Common myeloid progenitor, CD34-positive (primary cell): ENCODE measurements at regions not wholly inside any gene's neighbourhood (a gene's known extent, or its start where the extent isn't known, plus 50 kb on each side); places are given as distances from the start of the nearest gene placed in this dataset.

Experiments
- CTCF ChIA-PET: fragments of 350-600 bp; sonication (Branson Sonifier 250); formaldehyde crosslinking; loops from one replicate; lab custom pipeline; 2021; ENCODE audit warnings: antibody characterized with exemption; lab: Charles Lee
- POLR2A ChIA-PET: fragments of 350-600 bp; sonication (Branson Sonifier 250); formaldehyde crosslinking; loops from one replicate; lab custom pipeline; 2021; ENCODE audit warnings: antibody characterized with exemption; lab: Charles Lee
- DNase-seq, 3 donors: peaks; one replicate each; pipeline versions ENCODE4 v3.0.0 to v3.0.0-alpha.2; 2013
- H3K27ac ChIP-seq, 2 experiments: 1 replicate in 1 of 2; 2 replicates in 1 of 2; pipeline ENCODE4 v1.7.0; 2013; ENCODE audit warnings: inconsistent platforms in 2 of 2, low read length in 2 of 2, mild to moderate bottlenecking in 2 of 2, low read depth in 1 of 2, moderate library complexity in 1 of 2; ENCODE audit not compliant: severe bottlenecking in 2 of 2, insufficient read depth in 1 of 2, poor library complexity in 1 of 2
- H3K27me3 ChIP-seq, 5 experiments: replicated peaks in 2 of 5; 1 replicate in 3 of 5; 2 replicates in 2 of 5; pipeline versions ENCODE4 v1.6.1 to v1.7.0; 2013; ENCODE audit warnings: low read length in 4 of 5, mild to moderate bottlenecking in 2 of 5, moderate library complexity in 2 of 5, inconsistent platforms in 1 of 5; ENCODE audit not compliant: insufficient read depth in 5 of 5, control insufficient read depth in 4 of 5
- H3K36me3 ChIP-seq, 4 experiments: 1 replicate in 2 of 4; 2 replicates in 2 of 4; pipeline versions ENCODE4 v1.6.1 to v1.7.0; 2013; ENCODE audit warnings: low read length in 3 of 4, control low read depth in 1 of 4, mild to moderate bottlenecking in 1 of 4; ENCODE audit not compliant: control insufficient read depth in 4 of 4, insufficient read depth in 4 of 4
- H3K4me1 ChIP-seq, 4 experiments: 1 replicate in 3 of 4; 2 replicates in 1 of 4; pipeline versions ENCODE4 v1.6.1 to v1.7.1; 2013; ENCODE audit warnings: low read length in 3 of 4, mild to moderate bottlenecking in 3 of 4, control low read depth in 1 of 4, inconsistent platforms in 1 of 4, moderate library complexity in 1 of 4; ENCODE audit not compliant: control insufficient read depth in 4 of 4, insufficient read depth in 4 of 4; ENCODE audit errors: control extremely low read depth in 1 of 4
- H3K4me3 ChIP-seq, 7 experiments: 1 replicate in 4 of 7; 2 replicates in 3 of 7; pipeline versions ENCODE4 v1.5.1 to v1.7.0; 2013; ENCODE audit warnings: mild to moderate bottlenecking in 7 of 7, low read length in 6 of 7, moderate library complexity in 6 of 7, inconsistent platforms in 2 of 7, low read depth in 2 of 7, control low read depth in 1 of 7; ENCODE audit not compliant: insufficient read depth in 4 of 7, control insufficient read depth in 1 of 7; ENCODE audit errors: extremely low read depth in 1 of 7
- H3K9me3 ChIP-seq, 5 experiments: 1 replicate in 4 of 5; 2 replicates in 1 of 5; pipeline versions ENCODE4 v1.6.1 to v1.7.1; 2013; ENCODE audit warnings: low read length in 4 of 5, mild to moderate bottlenecking in 2 of 5, inconsistent platforms in 1 of 5, low read depth in 1 of 5, moderate library complexity in 1 of 5; ENCODE audit not compliant: control insufficient read depth in 4 of 5, insufficient read depth in 2 of 5; ENCODE audit errors: control extremely low read depth in 1 of 5
- WGBS: methylation state at CpG from one replicate; pipeline ENCODE4 v1.1.5; 2013; ENCODE audit not compliant: insufficient coverage; 5-methylcytosine and 5-hydroxymethylcytosine counted together

DNA sequence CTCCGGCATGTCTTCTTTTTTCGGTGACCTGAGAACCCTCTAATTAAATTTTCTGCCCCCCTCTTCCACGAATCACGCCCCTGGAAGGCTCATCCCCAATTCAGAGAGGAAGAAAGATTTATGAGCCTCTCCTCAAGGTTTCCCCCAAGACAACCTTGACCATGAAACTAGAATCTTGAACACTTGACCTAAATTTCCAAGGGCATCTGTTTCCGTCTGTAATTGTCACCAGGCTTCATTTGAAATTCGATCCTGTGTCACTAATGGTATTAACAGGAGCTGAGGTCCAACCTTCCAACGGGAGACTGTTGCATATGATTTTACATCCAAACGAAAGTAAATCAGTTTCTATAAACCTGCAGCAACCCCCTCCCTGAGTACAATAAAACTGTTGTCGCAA, 139.9 kb upstream of the ZIC3 start:
- 37% methylated on average over 7 of the region's 9 CpGs for WGBS
- DNase-seq: peak in 1 of 3 donors; percentile 4
- H3K9me3 ChIP-seq: peaks cover 0 to 9% (median 2%) of the 10 kb centered on the region in 5 experiments
- H3K27me3 ChIP-seq: peaks cover 9 to 94% (median 29%) of the 10 kb centered on the region in 5 experiments
- H3K27ac ChIP-seq: no peak overlapping the region
- no peak overlapping the region for H3K4me3 ChIP-seq
- peaks cover 0 to 17% (median 6%) of the 10 kb centered on the region in 4 experiments for H3K4me1 ChIP-seq
- no peaks in the 10 kb centered on the region for H3K36me3 ChIP-seq
- ChIA-PET POLR2A (no interaction called here), CTCF (no interaction called here)

DNA sequence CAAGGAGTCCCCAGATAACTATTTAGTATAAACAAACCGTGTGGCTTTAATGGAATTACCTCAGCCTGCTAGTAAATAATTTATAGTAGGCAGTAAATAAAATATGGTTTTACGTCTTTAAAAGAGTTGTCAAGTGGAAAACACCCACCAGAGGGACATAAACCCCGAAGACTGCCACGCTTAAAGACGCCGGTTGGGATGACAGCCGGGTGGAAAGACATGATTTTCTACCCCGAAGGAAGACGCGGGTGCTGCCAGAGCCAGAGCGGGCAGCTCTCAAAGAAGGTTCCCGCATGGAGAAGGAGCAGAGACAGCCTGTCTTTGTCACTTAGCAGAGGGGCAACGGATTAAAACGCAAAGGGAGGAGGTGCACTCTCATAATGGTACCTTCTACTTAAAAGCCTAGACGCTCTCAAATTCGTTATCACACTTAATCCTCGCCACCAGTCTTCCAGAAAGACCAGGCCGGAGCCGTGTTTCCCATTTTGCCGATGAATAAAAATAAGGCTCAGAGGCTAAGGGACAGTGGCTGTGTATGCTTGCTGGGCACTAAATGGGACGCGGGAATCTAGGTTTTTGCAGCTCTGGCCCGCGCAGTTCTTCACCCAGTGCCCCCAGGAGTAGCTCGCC, 140.5 kb upstream of the ZIC3 start:
- WGBS: 23% methylated on average over 16 of the region's 25 CpGs
- Histone ChIP-seq H3K4me3 (no peak overlapping the region), H3K9me3 (peaks cover 0 to 9% (median 2%) of the 10 kb centered on the region in 5 experiments), H3K4me1 (peaks cover 0 to 17% (median 6%) of the 10 kb centered on the region in 4 experiments), H3K36me3 (no peaks in the 10 kb centered on the region), H3K27me3 (peaks cover 9 to 94% (median 28%) of the 10 kb centered on the region in 5 experiments), H3K27ac (no peak overlapping the region)
- CTCF ChIA-PET: no interaction called here
- peak in 1 of 3 donors; percentile 25 for DNase-seq
- POLR2A ChIA-PET: no interaction called here

DNA sequence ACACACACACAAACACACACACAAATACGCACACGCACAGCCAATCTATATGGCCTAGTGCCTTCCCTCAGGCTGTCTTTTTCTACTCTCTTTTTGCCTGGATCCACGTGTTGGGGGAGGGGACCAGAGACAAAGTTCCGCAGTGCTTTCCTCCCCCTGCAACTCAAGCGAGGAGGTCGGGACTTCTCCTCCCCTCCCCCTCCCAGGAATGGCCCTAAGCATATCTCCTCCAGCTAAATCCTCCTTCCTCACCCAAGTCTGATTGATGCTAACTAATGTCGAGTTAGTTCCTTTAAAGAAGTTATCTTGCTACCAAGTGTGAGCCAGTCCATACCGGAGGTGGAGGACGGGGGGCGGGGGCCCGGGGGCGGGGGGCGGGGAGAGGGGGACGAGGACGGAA, 141.2 kb upstream of the ZIC3 start:
- no peaks in the 10 kb centered on the region for H3K36me3 ChIP-seq
- H3K27me3 ChIP-seq: peaks cover 9 to 94% (median 29%) of the 10 kb centered on the region in 5 experiments
- no peak overlapping the region for H3K4me3 ChIP-seq
- H3K9me3 ChIP-seq: peaks cover 0 to 9% (median 2%) of the 10 kb centered on the region in 5 experiments
- H3K27ac ChIP-seq: no peak overlapping the region
- no CpG with 5 or more reads among the region's 15 CpGs for WGBS
- POLR2A ChIA-PET: no interaction called here
- peaks cover 0 to 17% (median 6%) of the 10 kb centered on the region in 4 experiments for H3K4me1 ChIP-seq
- CTCF ChIA-PET: no interaction called here
- DNase-seq: no peak

DNA sequence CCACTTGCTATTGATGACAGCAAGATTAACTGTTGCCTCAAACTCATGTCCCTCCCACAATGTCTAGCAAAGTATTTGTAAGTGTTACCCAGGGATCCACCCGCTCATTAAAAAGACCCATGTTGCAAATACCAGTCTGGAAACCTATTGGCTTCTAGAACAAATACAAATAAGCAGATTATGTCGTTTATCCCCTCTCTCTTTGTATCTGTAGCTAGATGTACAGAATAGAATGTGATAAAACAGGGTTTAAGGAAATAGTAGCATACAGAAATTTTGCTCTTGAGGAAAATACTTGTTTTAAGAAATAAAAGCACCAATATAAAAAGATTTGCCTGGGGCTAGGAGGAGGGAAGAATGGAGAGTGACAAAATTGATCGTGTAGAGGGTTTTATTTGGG, 142.7 kb upstream of the ZIC3 start:
- H3K36me3 ChIP-seq: no peaks in the 10 kb centered on the region
- H3K4me1 ChIP-seq: peaks cover 0 to 9% (median 5%) of the 10 kb centered on the region in 4 experiments
- H3K4me3 ChIP-seq: no peak overlapping the region
- DNase-seq: no peak
- ChIA-PET POLR2A (no interaction called here), CTCF (no interaction called here)
- 21% methylated on average over 2 of the region's 3 CpGs for WGBS
- peaks cover 7 to 79% (median 23%) of the 10 kb centered on the region in 5 experiments for H3K27me3 ChIP-seq
- no peak overlapping the region for H3K27ac ChIP-seq
- peaks cover 0 to 5% (median 1%) of the 10 kb centered on the region in 5 experiments for H3K9me3 ChIP-seq

DNA sequence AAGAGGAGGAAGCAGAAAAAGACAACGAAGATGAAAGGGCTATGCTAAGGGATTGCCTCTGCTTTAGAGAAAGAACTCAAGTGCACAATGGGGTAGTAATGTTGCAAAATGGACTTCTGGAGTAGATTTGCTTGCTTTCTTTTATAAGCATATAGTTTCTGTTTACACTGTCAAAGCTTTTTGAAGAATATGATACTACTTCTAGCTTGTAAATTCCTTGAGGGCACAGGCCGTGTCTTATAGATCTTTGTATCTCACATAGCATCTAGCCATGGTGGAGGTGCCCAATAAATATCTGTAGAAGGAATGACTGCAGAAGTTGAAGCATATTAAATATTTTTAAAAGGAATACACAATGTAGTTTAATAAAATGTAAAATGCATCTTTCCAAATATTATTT, 147.8 kb upstream of the ZIC3 start:
- Histone ChIP-seq H3K27me3 (peaks cover 0 to 35% (median 7%) of the 10 kb centered on the region in 5 experiments), H3K4me3 (no peak overlapping the region), H3K27ac (no peak overlapping the region), H3K36me3 (no peaks in the 10 kb centered on the region), H3K9me3 (no peaks in the 10 kb centered on the region), H3K4me1 (no peaks in the 10 kb centered on the region)
- DNase-seq: no peak
- 67% methylated on average over 1 of the region's 2 CpGs for WGBS
- CTCF ChIA-PET: no interaction called here
- POLR2A ChIA-PET: no interaction called here

DNA sequence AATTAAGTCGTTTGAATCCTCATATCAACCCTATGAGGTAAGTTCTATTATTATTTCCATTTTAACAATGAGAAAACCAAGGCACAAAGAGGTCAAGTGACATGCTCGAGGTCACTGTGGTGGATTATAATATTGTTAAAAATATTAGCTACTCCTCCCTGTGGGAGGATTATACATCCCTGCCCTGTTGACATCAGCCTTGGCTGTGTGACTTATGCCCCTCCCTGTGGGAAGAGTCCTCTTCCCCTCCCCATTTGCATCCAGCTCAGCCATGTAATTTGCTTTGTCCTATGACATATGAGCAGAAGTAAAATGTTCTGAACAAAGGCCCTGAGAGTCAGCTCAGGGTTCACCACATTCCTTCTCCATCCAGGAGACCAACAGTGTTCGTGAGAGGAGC, 152.7 kb upstream of the ZIC3 start:
- CTCF ChIA-PET: no interaction called here
- no CpG with 5 or more reads among the region's 3 CpGs for WGBS

DNA sequence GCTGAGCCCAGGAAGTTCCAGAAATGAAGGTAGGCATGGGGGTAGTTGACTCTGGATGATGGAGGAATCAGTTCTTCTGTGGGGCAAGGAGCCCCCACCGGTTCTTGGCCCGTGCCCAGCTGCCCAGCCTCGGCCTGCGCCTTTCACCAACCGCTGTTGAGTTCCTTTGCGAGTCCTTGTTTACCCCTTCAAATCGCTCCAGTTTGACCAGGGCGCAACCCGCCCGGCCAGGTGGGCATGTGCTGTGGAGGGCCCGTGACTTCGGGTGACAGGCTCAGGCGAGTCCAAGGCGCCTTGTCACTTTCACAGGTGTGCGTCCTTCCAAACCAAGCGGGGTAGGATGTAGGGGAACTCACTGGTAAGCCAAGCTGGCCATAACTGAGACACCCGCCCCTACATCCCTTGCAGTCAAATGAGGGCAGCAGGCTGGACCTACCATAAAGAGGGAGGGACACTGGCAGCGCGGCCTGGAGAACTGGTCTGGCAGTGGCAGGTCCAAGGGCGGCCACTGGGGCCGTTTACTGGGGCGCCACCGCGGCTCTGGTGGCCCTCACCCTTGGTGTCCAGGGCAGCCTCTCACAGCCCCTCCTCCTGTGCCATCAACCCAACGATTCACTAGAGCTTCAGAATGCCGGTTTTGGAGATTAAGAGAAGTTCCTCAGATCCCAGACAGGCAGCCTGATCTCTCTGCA, 160.3 kb upstream of the ZIC3 start:
- ChIA-PET CTCF (no interaction called here), POLR2A (no interaction called here)
- H3K4me1 ChIP-seq: no peaks in the 10 kb centered on the region
- H3K27ac ChIP-seq: no peak overlapping the region
- peaks cover 0 to 3% (median 0%) of the 10 kb centered on the region in 5 experiments for H3K27me3 ChIP-seq
- 84% methylated on average over 19 of the region's 26 CpGs for WGBS
- DNase-seq: no peak
- H3K36me3 ChIP-seq: no peaks in the 10 kb centered on the region
- no peak overlapping the region for H3K4me3 ChIP-seq
- H3K9me3 ChIP-seq: peaks cover 0 to 1% (median 0%) of the 10 kb centered on the region in 5 experiments

More for the DNA sequence above, 152.7 kb upstream of the ZIC3 start:
- POLR2A ChIA-PET: no interaction called here
- Histone ChIP-seq H3K27ac (no peak overlapping the region), H3K4me1 (no peaks in the 10 kb centered on the region), H3K36me3 (no peaks in the 10 kb centered on the region), H3K9me3 (no peaks in the 10 kb centered on the region), H3K27me3 (peaks cover 0 to 11% (median 0%) of the 10 kb centered on the region in 5 experiments), H3K4me3 (no peak overlapping the region)
- no peak for DNase-seq
